ENCODE measurements at regions not wholly inside any gene's neighbourhood (a gene's known extent, or its start where the extent isn't known, plus 50 kb on each side); places are given as distances from the start of the nearest gene placed in this dataset.

DNA sequence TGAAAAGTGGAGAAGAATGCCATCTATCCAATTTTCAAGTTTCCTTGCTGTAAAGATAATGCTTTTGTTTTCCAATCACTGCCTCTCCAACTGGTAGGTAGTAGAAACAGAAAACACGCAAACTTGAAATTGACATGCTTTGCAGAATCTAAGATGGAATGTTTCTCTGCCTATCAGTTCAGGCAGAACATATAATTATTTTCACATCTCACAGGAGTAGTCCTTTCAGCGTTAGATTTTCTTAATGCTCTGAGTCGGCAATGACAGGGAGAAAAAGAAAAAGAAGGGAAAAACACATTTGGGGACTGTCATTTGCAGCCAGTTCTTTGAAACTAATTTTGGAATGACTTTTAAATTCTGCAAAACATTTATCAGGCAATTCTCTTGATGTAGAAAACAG lies 818.7 kb upstream of the PTPRD start:
- TF ChIP-seq, protein P1, sequence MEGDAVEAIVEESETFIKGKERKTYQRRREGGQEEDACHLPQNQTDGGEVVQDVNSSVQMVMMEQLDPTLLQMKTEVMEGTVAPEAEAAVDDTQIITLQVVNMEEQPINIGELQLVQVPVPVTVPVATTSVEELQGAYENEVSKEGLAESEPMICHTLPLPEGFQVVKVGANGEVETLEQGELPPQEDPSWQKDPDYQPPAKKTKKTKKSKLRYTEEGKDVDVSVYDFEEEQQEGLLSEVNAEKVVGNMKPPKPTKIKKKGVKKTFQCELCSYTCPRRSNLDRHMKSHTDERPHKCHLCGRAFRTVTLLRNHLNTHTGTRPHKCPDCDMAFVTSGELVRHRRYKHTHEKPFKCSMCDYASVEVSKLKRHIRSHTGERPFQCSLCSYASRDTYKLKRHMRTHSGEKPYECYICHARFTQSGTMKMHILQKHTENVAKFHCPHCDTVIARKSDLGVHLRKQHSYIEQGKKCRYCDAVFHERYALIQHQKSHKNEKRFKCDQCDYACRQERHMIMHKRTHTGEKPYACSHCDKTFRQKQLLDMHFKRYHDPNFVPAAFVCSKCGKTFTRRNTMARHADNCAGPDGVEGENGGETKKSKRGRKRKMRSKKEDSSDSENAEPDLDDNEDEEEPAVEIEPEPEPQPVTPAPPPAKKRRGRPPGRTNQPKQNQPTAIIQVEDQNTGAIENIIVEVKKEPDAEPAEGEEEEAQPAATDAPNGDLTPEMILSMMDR (IDR thresholded peaks at IDR 0.05; ENCODE audit: low read depth, low read length) = no peak

DNA sequence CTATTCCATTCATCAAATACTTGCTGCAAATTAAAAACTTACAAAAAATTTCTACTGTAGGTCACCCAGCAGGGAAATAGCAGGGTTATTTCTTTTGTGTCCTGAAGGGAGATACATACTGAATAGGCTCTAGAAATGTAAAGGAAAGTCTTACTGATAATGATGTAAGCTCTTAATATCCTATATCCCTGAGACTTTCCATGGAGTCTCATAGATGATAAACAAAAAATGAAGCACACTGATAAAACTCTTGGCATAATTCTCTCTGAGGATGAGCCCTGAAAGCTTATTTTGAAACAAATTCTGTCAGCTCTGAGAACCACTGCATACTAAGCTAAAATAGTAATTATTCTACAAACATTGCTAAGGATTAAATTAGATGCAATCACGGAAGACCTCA lies 819.6 kb upstream of the PTPRD start:
- TF ChIP-seq, protein P1 (IDR thresholded peaks at IDR 0.05; ENCODE audit: low read depth, low read length) = no peak
- no peak for DNase-seq (ENCODE audit: extremely low read depth, low read depth)

More for the DNA sequence above, 818.7 kb upstream of the PTPRD start:
- DNase-seq (ENCODE audit: extremely low read depth, low read depth) = no peak

DNA sequence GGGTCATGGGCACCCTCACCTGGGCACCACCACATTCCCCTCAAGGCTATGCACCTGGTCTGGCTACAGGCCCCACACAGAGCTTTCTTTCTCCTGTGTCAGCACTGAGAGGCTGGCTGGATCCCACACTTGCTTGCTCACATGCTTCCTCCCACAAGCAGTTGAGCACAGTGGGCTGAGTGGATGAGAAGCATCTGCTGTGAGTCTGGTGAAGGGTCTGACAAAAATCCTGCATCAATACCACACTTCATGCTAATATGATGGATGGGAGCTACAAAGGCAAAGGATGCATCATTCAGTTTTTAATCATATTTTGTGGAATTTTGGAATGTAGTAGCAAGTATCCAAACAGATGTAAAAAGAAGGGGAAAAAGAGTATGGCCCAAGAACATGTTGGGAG lies 830.8 kb upstream of the PTPRD start:
- DNase-seq (ENCODE audit: extremely low read depth, low read depth) = no peak
- TF ChIP-seq, protein P1 (IDR thresholded peaks at IDR 0.05; ENCODE audit: low read depth, low read length) = no peak

DNA sequence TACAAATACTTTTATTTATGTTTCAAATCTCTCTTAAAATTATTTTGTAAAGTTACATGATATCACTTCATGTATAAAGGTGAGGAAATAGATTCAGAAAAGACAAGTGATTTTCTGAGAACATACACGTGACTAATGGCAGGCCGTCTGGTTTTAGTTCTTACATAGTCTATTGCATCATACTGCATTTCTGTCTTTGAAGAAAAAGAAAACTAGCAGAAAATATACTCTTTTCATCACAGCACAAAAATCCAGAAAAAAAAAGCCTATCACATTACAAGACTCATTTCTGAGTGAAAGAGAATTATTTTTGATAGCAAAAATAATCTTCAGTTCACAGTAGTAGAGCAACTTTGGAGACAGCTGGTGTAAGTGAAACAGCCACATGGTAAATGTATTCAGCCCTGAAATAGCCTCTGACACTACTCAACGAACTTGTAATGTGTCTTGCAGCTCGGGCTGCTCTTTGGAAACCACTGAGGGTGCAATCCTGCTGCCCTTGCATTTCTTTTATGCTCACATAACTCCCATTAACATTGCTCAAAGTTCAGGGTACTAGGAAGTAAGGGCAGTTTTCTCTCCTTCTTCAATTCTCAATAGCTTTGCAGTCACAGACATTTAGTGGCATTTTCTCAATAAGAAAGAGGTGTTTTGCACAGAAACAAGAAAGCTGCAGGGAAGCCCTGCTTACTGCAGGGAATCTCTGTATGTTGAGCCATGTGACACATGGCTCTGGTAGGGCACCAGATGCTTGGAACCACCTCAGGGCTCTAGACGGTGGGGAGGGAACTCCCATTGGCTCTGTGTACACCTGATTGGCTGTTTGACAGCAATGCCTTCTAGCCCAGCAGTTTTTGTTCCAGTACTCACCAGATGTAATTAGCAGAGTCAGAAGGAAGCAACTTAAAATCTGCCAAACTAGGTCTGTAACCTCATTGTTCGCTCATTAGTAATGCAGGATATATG lies 845.3 kb upstream of the PTPRD start:
- no peak for DNase-seq (ENCODE audit: extremely low read depth, low read depth)
- TF ChIP-seq, protein P1 (IDR thresholded peaks at IDR 0.05; ENCODE audit: low read depth, low read length) = no peak

DNA sequence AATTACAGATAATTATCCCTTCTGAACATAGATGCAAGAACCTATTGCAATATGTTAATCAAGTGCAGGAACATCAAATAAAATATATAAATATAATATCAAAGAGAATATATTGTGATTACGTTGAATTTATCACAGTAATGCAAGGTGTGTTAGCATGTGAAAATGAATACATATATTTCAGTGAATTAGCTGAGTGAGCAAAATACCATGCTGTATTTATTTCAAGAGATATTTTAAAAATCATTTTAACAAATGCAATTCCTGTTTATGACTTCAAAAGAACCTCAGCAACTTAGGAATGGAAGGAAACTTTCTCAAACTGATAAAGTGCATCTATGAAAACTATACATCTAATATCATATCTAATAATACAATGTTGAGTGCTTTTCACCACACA lies 856.9 kb upstream of the PTPRD start:
- DNase-seq (ENCODE audit: extremely low read depth, low read depth) = no peak
- TF ChIP-seq, protein P1 (IDR thresholded peaks at IDR 0.05; ENCODE audit: low read depth, low read length) = no peak

DNA sequence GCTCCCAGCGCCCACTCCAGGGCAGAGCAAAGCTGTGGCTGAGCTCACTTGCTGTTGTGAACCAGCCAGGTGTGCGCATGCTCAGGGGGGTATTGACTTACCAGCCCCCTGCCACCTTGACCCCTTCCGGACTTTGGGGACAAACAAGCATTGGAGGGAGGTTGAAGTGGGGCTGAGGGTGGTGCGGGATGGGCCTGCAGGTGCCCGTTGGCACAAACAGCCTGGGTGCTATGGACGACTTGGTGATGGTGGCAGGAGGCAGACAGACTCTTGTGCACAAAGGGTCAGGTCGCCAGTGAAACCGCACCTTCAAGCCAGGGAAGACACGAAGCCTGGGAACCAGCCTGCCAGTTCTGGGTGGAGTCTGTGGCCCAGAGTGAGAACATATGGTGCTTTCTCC lies 858.5 kb upstream of the PTPRD start:
- TF ChIP-seq, protein P1 (IDR thresholded peaks at IDR 0.05; ENCODE audit: low read depth, low read length) = no peak
- DNase-seq (ENCODE audit: extremely low read depth, low read depth) = no peak

DNA sequence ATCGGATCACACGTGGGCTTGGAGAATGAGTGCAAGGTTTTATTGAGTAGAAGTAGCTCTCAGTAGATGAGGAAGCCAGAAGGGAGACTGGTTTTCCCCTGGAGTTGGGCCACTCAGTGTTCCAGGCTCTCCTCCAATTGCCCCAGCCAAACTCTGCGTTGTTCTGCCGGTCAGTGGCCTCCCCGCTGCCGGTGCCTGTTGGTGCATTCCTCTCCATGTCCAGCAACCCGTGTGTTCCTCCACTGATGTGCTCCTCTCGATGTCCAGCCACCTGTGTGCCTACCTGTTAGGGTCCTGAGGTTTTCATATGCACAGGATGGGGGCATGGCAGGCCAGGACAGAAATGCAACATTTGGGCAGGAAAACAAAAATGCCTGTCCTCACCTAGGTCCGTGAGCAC lies 888.0 kb upstream of the PTPRD start:
- TF ChIP-seq, protein P1 (IDR thresholded peaks at IDR 0.05; ENCODE audit: low read depth, low read length) = no peak
- DNase-seq (ENCODE audit: extremely low read depth, low read depth) = no peak

Measured in AG09319 (cell line).